Gastroesophageal sphincter (tissue), 3 donors: ENCODE measurements at regions not wholly inside any gene's neighbourhood (a gene's known extent, or its start where the extent isn't known, plus 50 kb on each side); places are given as distances from the start of the nearest gene placed in this dataset.

Experiments
- EP300 ChIP-seq: sonication (generic); formaldehyde crosslinking; IDR thresholded peaks from one replicate; pipeline ENCODE4 v1.6.1; 2017; ENCODE audit warnings: antibody characterized with exemption, mild to moderate bottlenecking
- POLR2A ChIP-seq, 2 donors: fragments of 450-650 bp; IDR thresholded peaks; one replicate each; pipeline ENCODE4 v1.6.1; 2017; ENCODE audit warnings: antibody characterized with exemption in 2 of 2, mild to moderate bottlenecking in 2 of 2, moderate library complexity in 1 of 2
- POLR2AphosphoS5 ChIP-seq: sonication (generic); formaldehyde crosslinking; IDR thresholded peaks from one replicate; pipeline ENCODE4 v1.6.1; 2017; ENCODE audit warnings: antibody characterized with exemption
- TF ChIP-seq, protein P1 (sequence below), 4 experiments: fragments of 200-600 bp in 2 of 4; fragments of 450-650 bp in 2 of 4; sonication (generic) in 1 of 4; IDR thresholded peaks; one replicate each; pipeline ENCODE4 v1.5.1; 2017 to 2019; ENCODE audit warnings: antibody characterized with exemption in 4 of 4, mild to moderate bottlenecking in 2 of 4, moderate library complexity in 2 of 4

DNA sequence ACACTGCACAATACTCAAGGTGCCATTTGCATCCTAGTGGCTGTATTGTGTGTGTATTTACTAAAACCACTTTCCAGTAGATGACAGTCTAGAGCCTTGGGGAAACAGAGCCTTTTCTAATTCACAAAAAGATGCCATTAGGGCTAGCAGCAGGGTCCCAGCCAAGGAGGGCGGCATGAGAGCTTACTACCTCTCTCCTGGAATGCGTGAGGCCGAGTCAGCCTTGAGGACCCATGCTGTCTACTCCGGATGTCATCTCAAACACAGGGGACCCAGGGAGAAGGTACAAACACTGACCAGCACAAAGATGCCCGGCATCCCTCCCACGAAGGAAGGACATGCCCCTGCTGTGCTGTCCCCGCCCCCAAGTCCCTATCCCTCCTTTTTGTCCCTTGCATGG is 65.5 kb downstream of the CYCS start:
- TF ChIP-seq, protein P1, sequence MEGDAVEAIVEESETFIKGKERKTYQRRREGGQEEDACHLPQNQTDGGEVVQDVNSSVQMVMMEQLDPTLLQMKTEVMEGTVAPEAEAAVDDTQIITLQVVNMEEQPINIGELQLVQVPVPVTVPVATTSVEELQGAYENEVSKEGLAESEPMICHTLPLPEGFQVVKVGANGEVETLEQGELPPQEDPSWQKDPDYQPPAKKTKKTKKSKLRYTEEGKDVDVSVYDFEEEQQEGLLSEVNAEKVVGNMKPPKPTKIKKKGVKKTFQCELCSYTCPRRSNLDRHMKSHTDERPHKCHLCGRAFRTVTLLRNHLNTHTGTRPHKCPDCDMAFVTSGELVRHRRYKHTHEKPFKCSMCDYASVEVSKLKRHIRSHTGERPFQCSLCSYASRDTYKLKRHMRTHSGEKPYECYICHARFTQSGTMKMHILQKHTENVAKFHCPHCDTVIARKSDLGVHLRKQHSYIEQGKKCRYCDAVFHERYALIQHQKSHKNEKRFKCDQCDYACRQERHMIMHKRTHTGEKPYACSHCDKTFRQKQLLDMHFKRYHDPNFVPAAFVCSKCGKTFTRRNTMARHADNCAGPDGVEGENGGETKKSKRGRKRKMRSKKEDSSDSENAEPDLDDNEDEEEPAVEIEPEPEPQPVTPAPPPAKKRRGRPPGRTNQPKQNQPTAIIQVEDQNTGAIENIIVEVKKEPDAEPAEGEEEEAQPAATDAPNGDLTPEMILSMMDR (IDR thresholded peaks at IDR 0.05) = no peak
- TF ChIP-seq POLR2A (IDR thresholded peaks at IDR 0.05) (no peak), EP300 (no peak), POLR2AphosphoS5 (no peak)
